ENCODE measurements at regions not wholly inside any gene's neighbourhood (a gene's known extent, or its start where the extent isn't known, plus 50 kb on each side); places are given as distances from the start of the nearest gene placed in this dataset.
A peak's percentile ranks its signal among the peaks of the same experiment; 100 is the strongest.

DNA sequence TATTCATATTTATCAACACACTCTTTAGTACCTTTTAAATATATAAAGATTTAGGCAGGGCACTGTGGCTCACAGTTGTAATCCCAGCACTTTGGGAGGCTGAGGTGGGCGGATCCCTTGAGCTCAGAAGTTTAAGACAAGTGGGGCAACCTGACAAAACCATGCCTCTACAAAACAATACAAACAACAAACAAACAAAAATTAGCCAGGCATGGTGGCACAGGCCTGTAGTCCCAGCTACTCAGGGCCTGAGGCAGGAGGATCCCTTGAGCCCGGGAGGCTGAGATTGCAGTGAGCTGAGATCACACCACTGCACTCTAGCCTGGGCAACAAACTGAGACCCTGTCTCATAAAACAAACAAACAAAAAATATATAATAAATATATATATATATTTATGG lies 1748.3 kb upstream of the PCDH20 start:
- no peak for TF ChIP-seq CTCF (IDR thresholded peaks at IDR 0.05)

DNA sequence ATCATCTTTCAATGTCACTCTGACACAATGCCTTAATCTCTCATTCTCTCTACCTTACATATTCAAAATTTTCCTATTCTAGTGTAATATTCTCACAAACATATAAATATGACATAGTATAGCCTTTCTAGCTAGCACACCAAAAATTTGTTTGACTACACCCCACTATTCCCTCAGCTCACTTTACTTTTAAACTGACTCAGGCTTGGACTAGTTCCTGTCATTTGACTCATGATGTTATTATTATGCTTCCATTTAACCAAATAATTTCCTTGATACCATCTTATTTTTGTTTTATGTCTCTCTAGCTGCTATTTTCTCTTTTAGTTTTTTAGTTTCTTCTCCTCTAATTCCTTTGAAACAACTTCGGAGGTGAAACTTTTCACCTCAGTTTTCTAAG lies 1745.6 kb upstream of the PCDH20 start:
- no peak for TF ChIP-seq CTCF (IDR thresholded peaks at IDR 0.05)

DNA sequence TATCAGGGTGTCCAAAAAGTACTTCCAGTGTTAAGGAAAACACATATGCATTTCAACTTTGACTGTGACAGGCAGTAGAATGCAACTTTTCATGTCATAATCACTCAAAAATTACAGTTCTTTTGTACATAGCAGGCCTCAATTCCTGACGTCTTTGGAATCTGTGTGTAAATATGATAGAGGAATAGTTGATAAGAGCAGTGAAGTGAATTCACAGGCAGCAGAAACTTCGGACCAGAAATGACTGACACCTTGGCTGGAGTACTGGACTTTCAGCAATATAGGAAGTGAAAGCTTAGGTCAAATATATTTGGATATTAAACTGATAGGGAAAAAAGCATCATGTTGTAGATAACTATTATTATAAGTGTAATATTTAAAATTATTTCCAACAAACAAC lies 1741.2 kb upstream of the PCDH20 start:
- no peak for TF ChIP-seq CTCF (IDR thresholded peaks at IDR 0.05)

GRCh38 chr13:63149375-63149774 lies 1733.7 kb upstream of the PCDH20 start:
- TF ChIP-seq CTCF (IDR thresholded peaks at IDR 0.05), result no peak

GRCh38 chr13:63139277-63139676 lies 1723.6 kb upstream of the PCDH20 start:
- no peak for TF ChIP-seq CTCF (IDR thresholded peaks at IDR 0.05)

DNA sequence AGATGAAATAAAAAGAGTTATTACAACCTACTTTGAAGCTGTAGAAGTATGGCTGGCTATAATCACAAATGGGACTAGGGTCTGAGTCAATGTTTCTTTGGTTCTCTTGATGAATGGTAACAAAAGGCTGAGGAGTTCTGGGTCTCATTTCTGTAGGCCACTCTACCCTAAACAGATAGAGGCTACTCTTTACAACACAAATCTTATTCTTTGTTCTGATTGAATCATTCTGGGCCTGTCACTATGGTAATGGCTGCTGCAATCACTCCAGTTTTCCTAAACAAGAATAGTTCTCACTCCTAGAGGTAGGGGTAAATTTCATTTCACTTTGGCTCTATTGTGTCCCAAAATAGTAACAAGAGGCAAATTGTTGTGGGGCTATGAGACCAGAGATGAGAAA lies 1714.3 kb upstream of the PCDH20 start:
- no peak for TF ChIP-seq CTCF (IDR thresholded peaks at IDR 0.05)

- no peak for TF ChIP-seq CTCF (IDR thresholded peaks at IDR 0.05)
Observed at GRCh38 chr13:63128716-63129115, 1713.1 kb upstream of the PCDH20 start.

DNA sequence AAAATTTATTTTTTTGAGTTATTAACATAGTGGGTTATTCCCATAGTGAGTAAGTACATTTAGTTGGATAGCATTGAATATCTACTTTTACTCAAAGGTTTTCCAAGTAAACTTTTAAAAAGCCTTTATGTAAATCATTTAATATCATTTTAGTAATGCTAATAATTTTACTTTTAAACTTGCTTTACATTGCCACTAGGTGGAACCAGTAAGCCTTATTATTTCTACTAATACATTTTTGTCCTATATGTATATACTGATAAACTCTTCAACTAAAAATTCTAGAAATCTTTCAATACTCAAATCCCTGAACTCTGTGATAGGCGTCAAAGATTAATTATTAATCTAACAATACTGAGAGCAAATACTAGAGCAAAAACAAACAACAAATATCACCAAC lies 1709.2 kb upstream of the PCDH20 start:
- peak; percentile 50 for TF ChIP-seq CTCF (IDR thresholded peaks at IDR 0.05)

Measured in LNCAP (cell line).